ENCODE measurements at regions not wholly inside any gene's neighbourhood (a gene's known extent, or its start where the extent isn't known, plus 50 kb on each side); places are given as distances from the start of the nearest gene placed in this dataset.
"Not testable (repeated sequence)": the region's sequence is repeated elsewhere in the genome, so short reads cannot be mapped to it uniquely, and the experiment has no call there.

DNA sequence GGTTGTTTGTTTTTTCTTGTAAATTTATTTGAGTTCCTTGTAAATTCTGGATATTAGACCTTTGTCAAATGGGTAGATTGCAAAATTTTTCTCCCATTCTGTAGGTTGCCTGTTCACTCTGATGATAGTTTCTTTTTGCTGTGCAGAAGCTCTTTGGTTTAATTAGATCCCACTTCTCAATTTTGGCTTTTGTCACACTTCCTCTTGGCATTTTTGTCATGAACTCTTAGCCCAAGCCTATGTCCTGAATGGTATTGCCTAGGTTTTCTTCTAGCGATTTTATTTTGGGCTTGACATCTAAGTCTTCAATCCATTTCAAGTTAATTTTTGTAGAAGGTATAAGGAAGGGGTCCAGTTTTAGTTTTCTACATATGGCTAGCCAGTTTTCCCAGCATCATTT lies 82.8 kb upstream of the PHACTR1 start:
- not testable (repeated sequence) for DNase-seq

GRCh38 chr6:12635375-12635774 lies 81.2 kb upstream of the PHACTR1 start:
- DNase-seq: no peak

- no peak for DNase-seq
Observed at GRCh38 chr6:12635813-12636212, 80.8 kb upstream of the PHACTR1 start.

- DNase-seq: no peak
Observed at GRCh38 chr6:12636336-12636735, 80.2 kb upstream of the PHACTR1 start.

DNA sequence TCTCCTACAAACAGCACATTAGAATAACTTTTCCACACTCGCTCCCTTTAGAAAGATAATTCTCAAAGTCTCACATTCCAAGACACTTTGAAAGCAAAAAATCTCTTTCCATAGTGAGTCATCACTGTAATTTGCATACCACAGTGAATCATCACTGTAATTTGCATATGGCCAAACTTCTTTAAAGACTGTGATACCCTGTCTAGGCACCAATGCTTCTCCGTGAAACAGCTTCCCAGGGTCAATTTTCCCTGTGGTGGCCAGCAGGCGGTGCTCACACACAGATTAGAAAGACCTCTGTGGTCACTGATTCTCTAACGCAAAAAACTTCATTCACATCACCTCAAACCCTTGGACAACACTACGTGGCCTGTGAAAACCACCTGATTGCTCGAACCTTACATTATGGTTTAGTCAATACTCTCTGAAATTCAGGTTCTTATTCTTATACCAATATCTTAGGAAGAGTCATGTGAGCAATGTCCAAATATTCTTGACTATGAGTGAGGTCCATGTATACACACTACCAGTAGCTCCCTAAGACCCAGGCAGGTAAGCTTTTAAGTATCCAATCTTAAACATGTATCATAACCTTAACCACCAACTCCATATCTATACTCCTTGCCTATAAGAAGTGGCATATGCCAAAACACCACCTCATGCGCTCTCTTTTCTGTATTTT lies 78.5 kb upstream of the PHACTR1 start:
- peak; percentile 53 for DNase-seq

- DNase-seq: no peak
Observed at GRCh38 chr6:12640438-12640837, 76.1 kb upstream of the PHACTR1 start.

DNA sequence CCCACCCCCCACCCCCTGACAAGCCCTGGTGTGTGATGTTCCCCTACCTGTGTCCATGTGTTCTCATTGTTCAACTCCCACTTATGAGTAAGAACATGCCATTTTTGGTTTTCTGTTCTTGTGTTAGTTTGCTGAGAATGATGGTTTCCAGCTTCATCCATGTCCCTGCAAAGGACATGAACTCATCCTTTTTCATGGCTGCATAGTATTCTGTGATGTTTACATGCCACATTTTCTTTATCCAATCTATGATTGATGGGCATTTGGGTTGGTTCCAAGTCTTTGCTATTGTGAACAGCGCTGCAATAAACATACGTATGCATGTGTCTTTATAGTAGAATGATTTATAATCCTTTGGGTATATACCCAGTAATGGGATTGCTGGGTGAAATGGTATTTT lies 74.8 kb upstream of the PHACTR1 start:
- not testable (repeated sequence) for DNase-seq

DNA sequence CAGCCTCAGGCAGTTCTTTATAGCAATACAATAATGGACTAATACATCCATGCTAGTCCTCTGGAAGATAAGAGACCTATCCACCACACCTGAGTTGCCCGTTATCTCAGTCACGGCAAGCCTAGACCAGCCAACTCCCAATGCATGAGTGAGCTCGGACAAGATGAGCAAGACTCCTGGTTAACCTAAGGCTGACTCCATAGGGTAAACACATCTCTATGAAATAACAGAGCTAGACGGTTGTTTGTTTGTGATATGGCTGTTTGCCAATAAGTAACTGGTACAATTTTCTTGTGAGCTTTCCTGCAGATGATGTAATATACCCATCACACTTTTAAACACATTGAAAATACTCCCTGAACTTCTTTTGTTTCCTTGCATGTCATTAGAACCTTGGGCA lies 70.6 kb upstream of the PHACTR1 start:
- no peak for DNase-seq

DNA sequence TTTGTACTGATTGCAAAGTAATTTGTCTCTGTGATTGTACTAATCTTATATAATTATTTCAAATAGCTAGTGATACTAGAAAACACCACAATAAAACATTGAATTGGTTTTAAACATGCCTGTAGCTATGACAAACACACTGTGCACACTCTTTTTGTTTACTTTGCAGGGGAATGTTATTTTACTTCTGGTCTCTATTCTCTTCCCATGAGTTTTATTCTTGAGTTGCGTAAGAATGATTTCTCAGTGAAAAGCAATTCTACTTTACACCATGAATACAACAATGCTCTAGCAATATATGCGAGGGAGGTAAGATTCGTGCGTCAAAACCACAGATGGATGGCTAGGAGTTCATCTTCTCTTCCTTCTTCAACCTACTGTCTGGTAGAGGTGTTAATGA lies 68.4 kb upstream of the PHACTR1 start:
- DNase-seq: no peak

DNA sequence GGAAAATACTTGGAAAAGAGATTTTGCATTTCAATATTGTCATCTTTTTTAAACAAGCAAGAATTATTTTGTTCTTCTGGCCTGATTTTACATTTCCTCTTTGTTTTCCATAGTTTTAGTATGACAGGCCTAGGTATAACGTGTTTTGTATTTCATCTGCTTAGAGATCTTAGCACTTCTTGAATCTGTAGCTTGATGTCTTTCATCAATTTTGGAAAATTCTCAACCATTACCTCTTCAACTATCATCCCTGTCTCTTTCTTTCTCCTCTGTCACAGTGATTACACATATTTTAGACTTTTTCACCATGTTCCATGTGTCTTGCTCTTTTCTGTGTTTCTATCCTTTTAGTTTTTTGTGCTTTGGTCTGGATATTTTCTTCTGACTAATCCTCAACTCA lies 67.2 kb upstream of the PHACTR1 start:
- DNase-seq: no peak

DNA sequence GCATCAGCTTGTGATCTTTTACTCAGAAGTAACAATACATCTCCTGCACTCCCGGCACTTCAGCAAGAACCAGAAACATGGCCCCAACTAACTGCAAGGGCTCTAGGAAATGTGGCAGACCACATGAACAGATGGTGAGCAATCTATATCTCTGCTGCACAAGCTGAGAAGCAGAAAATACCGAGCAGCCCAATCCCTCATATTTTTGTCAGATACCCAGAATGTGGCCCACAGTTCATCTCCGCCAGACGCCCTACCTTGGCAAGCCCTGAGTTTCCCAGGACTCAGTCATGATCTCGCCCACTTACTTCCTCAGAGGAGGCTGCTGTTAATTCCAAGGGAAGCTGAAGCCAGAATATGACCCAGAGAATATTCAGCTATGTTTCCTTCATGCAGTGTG lies 63.1 kb upstream of the PHACTR1 start:
- no peak for DNase-seq

- no peak for DNase-seq
Observed at GRCh38 chr6:12654107-12654506, 62.5 kb upstream of the PHACTR1 start.

DNA sequence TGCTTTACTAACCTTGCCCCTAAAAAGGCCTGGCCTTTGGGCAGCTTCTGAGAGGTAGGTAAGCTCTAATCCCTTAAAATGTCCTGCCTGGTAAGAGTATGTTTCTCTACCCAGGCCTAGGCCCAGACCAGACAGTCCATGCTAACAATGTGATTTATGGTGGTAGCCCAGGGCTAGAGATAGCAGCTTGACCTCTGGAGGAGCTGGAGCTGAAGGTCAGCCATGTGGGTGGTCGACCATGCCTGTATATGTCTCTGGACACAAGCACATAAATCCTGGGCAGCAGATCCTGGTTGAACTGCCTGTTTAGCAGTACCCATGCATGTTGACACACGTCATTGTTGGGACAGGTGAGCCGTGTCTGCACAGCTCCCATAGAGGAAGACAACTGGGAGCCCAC lies 62.1 kb upstream of the PHACTR1 start:
- DNase-seq: no peak

DNA sequence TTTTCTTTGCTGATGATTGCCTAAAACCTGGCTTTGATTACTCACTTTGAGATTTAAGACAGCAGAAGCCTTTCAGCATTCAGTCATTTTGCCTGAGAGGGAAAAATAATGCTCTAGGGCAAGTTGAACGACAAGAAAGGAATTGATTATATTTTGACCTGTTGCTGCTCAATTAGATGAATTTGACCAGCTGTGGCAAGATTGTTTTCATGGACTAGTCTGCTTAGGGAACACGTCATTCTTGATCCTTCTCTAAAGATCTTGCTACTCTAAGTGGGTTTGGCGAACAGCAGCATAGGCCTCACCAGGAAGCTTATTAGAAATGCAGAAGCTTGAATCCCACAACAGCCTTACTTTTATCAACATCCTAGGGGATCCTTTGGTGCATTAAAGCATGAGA lies 59.7 kb upstream of the PHACTR1 start:
- no peak for DNase-seq

DNA sequence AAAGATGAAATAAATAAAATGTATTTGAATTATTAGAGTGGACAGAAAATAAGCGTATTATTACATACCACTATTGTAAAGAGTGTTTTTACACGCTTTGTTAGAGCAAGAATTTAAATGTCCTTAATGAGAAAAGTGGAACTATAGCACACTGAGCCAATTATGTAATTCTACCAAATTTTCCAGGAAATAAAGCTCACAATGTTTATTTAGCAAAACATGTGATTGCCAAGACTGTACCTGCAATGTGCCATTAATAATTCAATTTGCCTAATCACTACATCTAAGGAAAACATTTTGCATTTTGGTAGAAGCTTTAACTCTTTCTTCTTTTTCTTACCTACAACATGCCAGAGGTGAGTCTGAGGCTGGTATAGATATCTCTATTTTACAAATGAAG lies 58.7 kb upstream of the PHACTR1 start:
- no peak for DNase-seq

DNA sequence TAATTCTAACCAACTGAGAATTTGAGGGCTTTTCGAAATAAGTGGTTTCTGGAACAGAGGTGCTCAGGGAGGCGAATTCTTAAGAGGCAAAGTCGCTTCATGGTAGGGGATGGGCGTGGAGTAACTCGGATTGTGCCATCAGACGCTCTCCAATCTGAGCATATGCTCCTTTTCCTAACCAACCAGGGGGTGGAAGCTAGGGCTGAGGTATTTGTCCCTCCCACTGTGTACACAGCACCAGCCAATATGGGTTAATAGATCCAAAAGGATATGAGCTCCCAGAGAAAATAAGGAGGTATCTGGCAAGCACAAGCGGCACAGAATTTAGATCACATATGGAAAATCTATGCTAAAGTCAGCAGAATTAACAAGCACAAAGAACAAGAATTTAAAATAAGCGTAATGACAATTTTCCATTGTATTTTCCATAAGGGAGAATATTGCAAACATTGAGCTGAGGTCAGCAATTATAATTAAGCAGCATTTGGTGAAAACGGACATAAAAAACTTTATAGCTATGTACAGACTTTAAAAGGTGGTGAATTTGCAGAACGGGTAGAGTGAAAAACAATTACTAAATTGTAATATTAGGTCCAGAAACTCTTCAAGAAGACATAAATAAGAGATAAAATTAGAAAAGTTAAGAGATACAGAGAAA lies 55.0 kb upstream of the PHACTR1 start:
- DNase-seq: no peak
